ENCODE measurements at regions not wholly inside any gene's neighbourhood (a gene's known extent, or its start where the extent isn't known, plus 50 kb on each side); places are given as distances from the start of the nearest gene placed in this dataset.

DNA sequence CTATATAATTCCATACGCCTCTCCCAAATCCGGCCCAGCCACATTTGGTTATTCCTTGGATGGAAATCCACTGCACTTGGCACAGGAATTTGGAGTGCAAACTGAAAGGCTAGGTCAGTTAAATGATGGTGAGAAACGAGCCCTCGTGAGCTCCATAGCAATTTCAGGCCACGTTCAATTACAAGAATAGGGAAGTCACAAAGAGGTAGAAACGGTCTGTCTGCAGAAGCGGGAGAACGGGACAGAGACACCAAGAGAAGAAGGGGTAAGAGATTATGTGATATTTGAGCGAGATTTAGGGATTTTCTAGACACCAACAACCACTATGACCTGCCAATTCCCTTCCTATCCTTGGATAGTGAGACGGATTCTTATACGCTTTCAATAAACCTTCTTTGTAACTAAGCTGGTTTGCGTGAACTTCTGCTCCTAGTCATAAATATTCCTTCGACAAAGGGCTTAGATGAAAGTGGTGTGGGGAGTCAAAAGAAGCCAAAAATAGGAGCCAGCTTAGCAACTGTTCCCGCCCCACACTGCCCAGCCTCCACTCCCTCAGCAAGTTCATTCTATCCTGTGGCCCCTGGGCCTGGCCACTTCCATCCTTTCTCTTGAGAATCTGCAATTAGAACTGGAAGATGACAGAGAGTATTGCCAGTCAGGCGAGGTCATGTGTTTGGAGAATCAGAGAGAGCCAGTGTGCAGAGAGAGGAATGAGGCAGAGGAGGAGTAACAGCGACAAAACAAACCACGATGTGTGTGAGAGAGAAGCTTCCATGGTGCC lies 118.4 kb downstream of the ZNF608 start:
- TF ChIP-seq EZH2phosphoT487 (IDR thresholded peaks at IDR 0.05; ENCODE audit: insufficient read depth, low read depth) (no peak), EZH2 (IDR thresholded peaks at IDR 0.05; ENCODE audit: insufficient read depth, poor library complexity, severe bottlenecking) (no peak)
